CD4-positive, alpha-beta T cell (primary cell): ENCODE measurements at regions not wholly inside any gene's neighbourhood (a gene's known extent, or its start where the extent isn't known, plus 50 kb on each side); places are given as distances from the start of the nearest gene placed in this dataset.

Source experiments
- ATAC-seq: fragments of 200-7000 bp; cut with Tn5 transposase; one replicate; pipeline ENCODE4 v1.10.0; 2022; ENCODE audit warnings: mild to moderate bottlenecking; ENCODE audit not compliant: poor library complexity
- CTCF ChIA-PET: fragments of 350-600 bp; sonication (Branson Sonifier 250); formaldehyde crosslinking; loops from one replicate; lab custom pipeline; 2021; ENCODE audit warnings: antibody characterized with exemption, inconsistent platforms; lab: Charles Lee
- POLR2A ChIA-PET: fragments of 350-600 bp; sonication (Branson Sonifier 250); formaldehyde crosslinking; loops from one replicate; lab custom pipeline; 2021; ENCODE audit warnings: antibody characterized with exemption, inconsistent platforms; lab: Charles Lee
- DNase-seq, 14 experiments: peaks; one replicate each; pipeline ENCODE4 v3.0.0-alpha.2; 2013 to 2020; ENCODE audit warnings: mixed read lengths in 2 of 14
- H3K27ac ChIP-seq, 2 donors: one replicate each; pipeline versions ENCODE4 v1.5.1 to v1.7.0; 2013; ENCODE audit warnings: low read length in 2 of 2, low read depth in 1 of 2, mild to moderate bottlenecking in 1 of 2
- H3K27me3 ChIP-seq, 2 experiments: 1 replicate in 1 of 2; 2 replicates in 1 of 2; pipeline versions ENCODE4 v1.6.1 to v1.7.0; 2013; ENCODE audit warnings: low read length in 2 of 2, control low read depth in 1 of 2, mild to moderate bottlenecking in 1 of 2, moderate library complexity in 1 of 2; ENCODE audit not compliant: insufficient read depth in 2 of 2, control insufficient read depth in 1 of 2
- H3K36me3 ChIP-seq: one replicate; pipeline ENCODE4 v1.6.1; 2013; ENCODE audit warnings: low read length, control low read depth; ENCODE audit not compliant: insufficient read depth
- H3K4me1 ChIP-seq: one replicate; pipeline ENCODE4 v1.6.1; 2013; ENCODE audit warnings: low read length, control low read depth; ENCODE audit not compliant: insufficient read depth
- H3K4me3 ChIP-seq: one replicate; pipeline ENCODE4 v1.5.1; 2013; ENCODE audit warnings: mild to moderate bottlenecking, low read length, moderate library complexity
- H3K9me3 ChIP-seq, 2 experiments: 1 replicate in 1 of 2; 2 replicates in 1 of 2; pipeline versions ENCODE4 v1.6.1 to v1.7.0; 2013; ENCODE audit warnings: low read length in 2 of 2, mild to moderate bottlenecking in 2 of 2, control low read depth in 1 of 2, moderate library complexity in 1 of 2; ENCODE audit not compliant: control insufficient read depth in 1 of 2, insufficient read depth in 1 of 2
- H3K27ac Mint-ChIP-seq: one replicate; pipeline ENCODE4 v1.8.0; 2020; ENCODE audit warnings: mixed read lengths
- H3K27me3 Mint-ChIP-seq: one replicate; pipeline ENCODE4 v1.8.0; 2021; ENCODE audit warnings: mixed read lengths
- H3K36me3 Mint-ChIP-seq: one replicate; pipeline ENCODE4 v1.8.0; 2021; ENCODE audit warnings: low read depth, mixed read lengths
- H3K4me1 Mint-ChIP-seq: one replicate; pipeline ENCODE4 v1.8.0; 2021; ENCODE audit warnings: low read depth, mixed read lengths
- H3K4me3 Mint-ChIP-seq: one replicate; pipeline ENCODE4 v1.8.0; 2020; ENCODE audit warnings: mild to moderate bottlenecking, mixed read lengths
- H3K9me3 Mint-ChIP-seq: one replicate; pipeline ENCODE4 v1.8.0; 2020; ENCODE audit warnings: mixed read lengths
- CTCF ChIP-seq: fragments of 200-600 bp; IDR thresholded peaks from one replicate; pipeline ENCODE4 v1.8.0; 2022; ENCODE audit warnings: antibody characterized with exemption, mild to moderate bottlenecking
- intact Hi-C, 2 experiments: fragments of 100-400 bp; cut with DNase I in 1 of 2; cut with micrococcal nuclease in 1 of 2; formaldehyde crosslinking; loops; one replicate each; pipeline versions ENCODE4 v1.15.1 to v1.9.0; 2023 to 2025; cut with DNase I, micrococcal nuclease

- no peak for ATAC-seq
- Mint-ChIP-seq H3K36me3 (no peaks in the 10 kb centered on the region), H3K27me3 (peaks cover 15% of the 10 kb centered on the region), H3K4me3 (no peak overlapping the region), H3K27ac (no peak overlapping the region), H3K9me3 (no peaks in the 10 kb centered on the region), H3K4me1 (peaks cover 4% of the 10 kb centered on the region)
- Histone ChIP-seq H3K4me1 (peaks cover 12% of the 10 kb centered on the region), H3K36me3 (no peaks in the 10 kb centered on the region), H3K27ac (no peak overlapping the region), H3K4me3 (no peak overlapping the region), H3K9me3 (no peaks in the 10 kb centered on the region), H3K27me3 (peaks cover 0 to 2% of the 10 kb centered on the region in 2 experiments)
- ChIA-PET POLR2A (no interaction called here), CTCF (no interaction called here)
- intact Hi-C loops, result no loop called here
- no peak for TF ChIP-seq CTCF
- no peak for DNase-seq
Observed at GRCh38 chr2:41878716-41879234, 169.0 kb upstream of the PKDCC start.

- intact Hi-C loops, result no loop called here
- ATAC-seq, result no peak
Observed at GRCh38 chr2:41879235-41879916, 168.4 kb upstream of the PKDCC start.

GRCh38 chr2:41880561-41881243, 167.1 kb upstream of the PKDCC start:
- ChIA-PET CTCF (no interaction called here), POLR2A (interaction anchor here (0.7 kb wide), 1 partner anchor 19 kb away, joined by 3 read pairs; no protein-coding TSS in a partner anchor)
- H3K9me3 ChIP-seq, result no peaks in the 10 kb centered on the region
- H3K4me1 ChIP-seq, result peaks cover 12% of the 10 kb centered on the region
- H3K36me3 Mint-ChIP-seq, result no peaks in the 10 kb centered on the region
- no peaks in the 10 kb centered on the region for H3K9me3 Mint-ChIP-seq
- peaks cover 18% of the 10 kb centered on the region for H3K27me3 Mint-ChIP-seq
- H3K27ac ChIP-seq, result no peak overlapping the region
- H3K4me1 Mint-ChIP-seq, result peaks cover 4% of the 10 kb centered on the region
- no peak for TF ChIP-seq CTCF
- ATAC-seq (no peak), DNase-seq (no peak)
- H3K4me3 Mint-ChIP-seq, result no peak overlapping the region
- no peak overlapping the region for H3K4me3 ChIP-seq
- H3K36me3 ChIP-seq, result no peaks in the 10 kb centered on the region
- intact Hi-C loops, result no loop called here
- H3K27me3 ChIP-seq, result peaks cover 0 to 2% of the 10 kb centered on the region in 2 experiments
- H3K27ac Mint-ChIP-seq, result no peak overlapping the region

More at GRCh38 chr2:41879235-41879916, 168.4 kb upstream of the PKDCC start:
- Mint-ChIP-seq H3K36me3 (no peaks in the 10 kb centered on the region), H3K9me3 (no peaks in the 10 kb centered on the region), H3K27me3 (peaks cover 17% of the 10 kb centered on the region), H3K4me3 (no peak overlapping the region), H3K4me1 (peaks cover 4% of the 10 kb centered on the region), H3K27ac (no peak overlapping the region)
- ChIA-PET CTCF (no interaction called here), POLR2A (no interaction called here)
- no peak overlapping the region for H3K27ac ChIP-seq
- peaks cover 12% of the 10 kb centered on the region for H3K4me1 ChIP-seq
- H3K27me3 ChIP-seq, result peaks cover 0 to 2% of the 10 kb centered on the region in 2 experiments
- no peak for DNase-seq
- H3K36me3 ChIP-seq, result no peaks in the 10 kb centered on the region
- TF ChIP-seq CTCF, result no peak
- H3K9me3 ChIP-seq, result no peaks in the 10 kb centered on the region
- no peak overlapping the region for H3K4me3 ChIP-seq
